Mesendoderm (in vitro differentiated cells): ENCODE measurements at regions not wholly inside any gene's neighbourhood (a gene's known extent, or its start where the extent isn't known, plus 50 kb on each side); places are given as distances from the start of the nearest gene placed in this dataset.

Experiments
- DNase-seq: peaks from one replicate; pipeline ENCODE4 v3.0.0; 2013
- H2AK5ac ChIP-seq: 2 replicates; pipeline ENCODE4 v1.6.1; 2013; ENCODE audit warnings: low read length, inconsistent platforms
- H2BK120ac ChIP-seq: 2 replicates; pipeline ENCODE4 v1.6.1; 2013; ENCODE audit warnings: low read depth, mild to moderate bottlenecking, low read length, moderate library complexity, mixed read lengths
- H2BK15ac ChIP-seq: replicated peaks from 2 replicates; pipeline ENCODE4 v1.6.1; 2013; ENCODE audit warnings: low read depth, mild to moderate bottlenecking, moderate library complexity
- H2BK5ac ChIP-seq: 2 replicates; pipeline ENCODE4 v1.6.1; 2013; ENCODE audit warnings: low read length, inconsistent platforms
- H3K18ac ChIP-seq: 2 replicates; pipeline ENCODE4 v1.6.1; 2013; ENCODE audit warnings: mild to moderate bottlenecking, low read length, mixed read lengths
- H3K23ac ChIP-seq: one replicate; pipeline ENCODE4 v1.6.1; 2013; ENCODE audit warnings: low read length
- H3K27ac ChIP-seq: 2 replicates; pipeline ENCODE4 v1.5.1; 2013; ENCODE audit warnings: low read depth, mild to moderate bottlenecking, inconsistent platforms, low read length, moderate library complexity
- H3K27me3 ChIP-seq: 2 replicates; pipeline ENCODE4 v1.6.1; 2013; ENCODE audit warnings: low read length, control low read depth, mild to moderate bottlenecking, inconsistent platforms; ENCODE audit not compliant: insufficient read depth, poor library complexity
- H3K36me3 ChIP-seq: 2 replicates; pipeline ENCODE4 v1.6.1; 2013; ENCODE audit warnings: low read length, inconsistent platforms; ENCODE audit not compliant: control insufficient read depth, insufficient read depth
- H3K4ac ChIP-seq: one replicate; pipeline ENCODE4 v1.6.1; 2013; ENCODE audit warnings: low read depth, mild to moderate bottlenecking, low read length, moderate library complexity
- H3K4me1 ChIP-seq: 2 replicates; pipeline ENCODE4 v1.6.1; 2013; ENCODE audit warnings: low read depth, low read length, inconsistent platforms; ENCODE audit not compliant: control insufficient read depth
- H3K4me2 ChIP-seq: 2 replicates; pipeline ENCODE4 v1.6.1; 2013; ENCODE audit warnings: low read length
- H3K4me3 ChIP-seq: 2 replicates; pipeline ENCODE4 v1.5.1; 2013; ENCODE audit warnings: mild to moderate bottlenecking, low read length
- H3K56ac ChIP-seq: one replicate; pipeline ENCODE4 v1.6.1; 2013; ENCODE audit warnings: low read length
- H3K79me1 ChIP-seq: 2 replicates; pipeline ENCODE4 v1.6.1; 2013; ENCODE audit warnings: low read length, inconsistent platforms
- H3K79me2 ChIP-seq: 2 replicates; pipeline ENCODE4 v1.6.1; 2013; ENCODE audit warnings: mild to moderate bottlenecking, low read length; ENCODE audit not compliant: control insufficient read depth, insufficient read depth
- H3K9ac ChIP-seq: 2 replicates; pipeline ENCODE4 v1.6.1; 2013; ENCODE audit warnings: low read length, inconsistent platforms
- H4K5ac ChIP-seq: one replicate; pipeline ENCODE4 v1.6.1; 2013; ENCODE audit warnings: low read length
- H4K8ac ChIP-seq: one replicate; pipeline ENCODE4 v1.6.1; 2013; ENCODE audit warnings: low read depth, mild to moderate bottlenecking, control low read depth, low read length, moderate library complexity
- WGBS: extraction: QIAGEN DNeasy Blood & Tissue Kit; methylation state at CpG from one replicate; pipeline ENCODE4 v1.1.7; 2013; ENCODE audit warnings: low lambda C conversion rate, missing lambda C conversion rate; ENCODE audit not compliant: insufficient coverage; ENCODE audit errors: extremely low coverage; 5-methylcytosine and 5-hydroxymethylcytosine counted together

- WGBS = no CpG with 5 or more reads among the region's 4 CpGs
- Histone ChIP-seq H3K4me2 (no peak overlapping the region), H2BK120ac (no peak overlapping the region), H2AK5ac (no peak overlapping the region), H3K79me2 (no peaks in the 10 kb centered on the region), H3K4me3 (no peak overlapping the region), H2BK5ac (no peak overlapping the region), H3K18ac (no peak overlapping the region), H3K36me3 (no peaks in the 10 kb centered on the region), H3K27me3 (no peaks in the 10 kb centered on the region), H4K8ac (no peak overlapping the region), H4K5ac (no peak overlapping the region), H3K23ac (no peak overlapping the region), H3K79me1 (no peaks in the 10 kb centered on the region), H2BK15ac (no peak overlapping the region), H3K56ac (no peak overlapping the region), H3K9ac (no peak overlapping the region), H3K4me1 (no peaks in the 10 kb centered on the region), H3K4ac (no peak overlapping the region), H3K27ac (no peak overlapping the region)
- DNase-seq = no peak
Measured at GRCh38 chr4:175891231-175891630, 79.2 kb upstream of the GPM6A start.

GRCh38 chr4:175891851-175892250, 79.8 kb upstream of the GPM6A start:
- Histone ChIP-seq H3K9ac (no peak overlapping the region), H3K4me3 (no peak overlapping the region), H3K18ac (no peak overlapping the region), H3K56ac (no peak overlapping the region), H3K36me3 (no peaks in the 10 kb centered on the region), H3K23ac (no peak overlapping the region), H3K4me1 (no peaks in the 10 kb centered on the region), H2BK120ac (no peak overlapping the region), H2BK15ac (no peak overlapping the region), H3K4ac (no peak overlapping the region), H3K79me1 (no peaks in the 10 kb centered on the region), H3K27ac (no peak overlapping the region), H3K79me2 (no peaks in the 10 kb centered on the region), H2BK5ac (no peak overlapping the region), H3K27me3 (no peaks in the 10 kb centered on the region), H4K5ac (no peak overlapping the region), H2AK5ac (no peak overlapping the region), H4K8ac (no peak overlapping the region), H3K4me2 (no peak overlapping the region)
- no CpG with 5 or more reads among the region's 2 CpGs for WGBS
- DNase-seq = peak; percentile 30

GRCh38 chr4:175905925-175906324, 93.9 kb upstream of the GPM6A start:
- no peaks in the 10 kb centered on the region for H3K4me1 ChIP-seq
- no peak overlapping the region for H3K4me2 ChIP-seq
- no peak overlapping the region for H3K27ac ChIP-seq
- no peaks in the 10 kb centered on the region for H3K27me3 ChIP-seq
- H2BK120ac ChIP-seq = no peak overlapping the region
- H3K18ac ChIP-seq = no peak overlapping the region
- no peak overlapping the region for H4K5ac ChIP-seq
- no peak overlapping the region for H2BK15ac ChIP-seq
- H3K4me3 ChIP-seq = no peak overlapping the region
- no peak for DNase-seq
- no peak overlapping the region for H3K23ac ChIP-seq
- H3K79me1 ChIP-seq = no peaks in the 10 kb centered on the region
- no CpG with 5 or more reads among the region's 2 CpGs for WGBS
- no peaks in the 10 kb centered on the region for H3K79me2 ChIP-seq
- no peaks in the 10 kb centered on the region for H3K36me3 ChIP-seq
- no peak overlapping the region for H3K56ac ChIP-seq
- no peak overlapping the region for H3K9ac ChIP-seq
- H4K8ac ChIP-seq = no peak overlapping the region
- no peak overlapping the region for H3K4ac ChIP-seq
- no peak overlapping the region for H2BK5ac ChIP-seq
- no peak overlapping the region for H2AK5ac ChIP-seq

GRCh38 chr4:175906384-175906783, 94.3 kb upstream of the GPM6A start:
- Histone ChIP-seq H2BK15ac (no peak overlapping the region), H3K23ac (no peak overlapping the region), H3K4me1 (no peaks in the 10 kb centered on the region), H3K4me3 (no peak overlapping the region), H3K9ac (no peak overlapping the region), H2BK5ac (no peak overlapping the region), H3K27me3 (no peaks in the 10 kb centered on the region), H3K79me2 (no peaks in the 10 kb centered on the region), H3K27ac (no peak overlapping the region), H2AK5ac (no peak overlapping the region), H2BK120ac (no peak overlapping the region), H3K56ac (no peak overlapping the region), H4K5ac (no peak overlapping the region), H3K4me2 (no peak overlapping the region), H3K79me1 (no peaks in the 10 kb centered on the region), H3K18ac (no peak overlapping the region), H3K4ac (no peak overlapping the region), H4K8ac (no peak overlapping the region), H3K36me3 (no peaks in the 10 kb centered on the region)
- no CpG with 5 or more reads among the region's 5 CpGs for WGBS
- DNase-seq = no peak

GRCh38 chr4:175910700-175911099, 98.6 kb upstream of the GPM6A start:
- DNase-seq = no peak
- no peaks in the 10 kb centered on the region for H3K4me1 ChIP-seq
- no peaks in the 10 kb centered on the region for H3K36me3 ChIP-seq
- no peak overlapping the region for H3K4me3 ChIP-seq
- H3K4me2 ChIP-seq = no peak overlapping the region
- no peaks in the 10 kb centered on the region for H3K79me2 ChIP-seq
- no peak overlapping the region for H3K4ac ChIP-seq
- H2BK15ac ChIP-seq = no peak overlapping the region
- H4K8ac ChIP-seq = no peak overlapping the region
- no peak overlapping the region for H2BK120ac ChIP-seq
- H2AK5ac ChIP-seq = no peak overlapping the region
- H3K27ac ChIP-seq = no peak overlapping the region
- H3K9ac ChIP-seq = no peak overlapping the region
- no peak overlapping the region for H2BK5ac ChIP-seq
- no peak overlapping the region for H3K18ac ChIP-seq
- no peak overlapping the region for H3K56ac ChIP-seq
- no peaks in the 10 kb centered on the region for H3K79me1 ChIP-seq
- no CpG with 5 or more reads among the region's 4 CpGs for WGBS
- no peaks in the 10 kb centered on the region for H3K27me3 ChIP-seq
- H4K5ac ChIP-seq = no peak overlapping the region
- H3K23ac ChIP-seq = no peak overlapping the region

- Histone ChIP-seq H2BK120ac (no peak overlapping the region), H3K4me3 (no peak overlapping the region)
- no CpG with 5 or more reads among the region's 6 CpGs for WGBS
Measured at GRCh38 chr4:175916626-175917351, 104.7 kb upstream of the GPM6A start.

More at GRCh38 chr4:175916626-175917351, 104.7 kb upstream of the GPM6A start:
- no peaks in the 10 kb centered on the region for H3K27me3 ChIP-seq
- no peak overlapping the region for H4K8ac ChIP-seq
- DNase-seq = no peak
- no peak overlapping the region for H3K56ac ChIP-seq
- no peak overlapping the region for H2BK15ac ChIP-seq
- no peak overlapping the region for H3K4me2 ChIP-seq
- H3K23ac ChIP-seq = no peak overlapping the region
- H2AK5ac ChIP-seq = no peak overlapping the region
- H3K4me1 ChIP-seq = peaks cover 2% of the 10 kb centered on the region
- no peak overlapping the region for H3K18ac ChIP-seq
- no peak overlapping the region for H2BK5ac ChIP-seq
- no peaks in the 10 kb centered on the region for H3K79me1 ChIP-seq
- H3K36me3 ChIP-seq = no peaks in the 10 kb centered on the region
- no peak overlapping the region for H4K5ac ChIP-seq
- no peak overlapping the region for H3K27ac ChIP-seq
- no peaks in the 10 kb centered on the region for H3K79me2 ChIP-seq
- no peak overlapping the region for H3K4ac ChIP-seq
- H3K9ac ChIP-seq = no peak overlapping the region
